Pancreas (tissue), 10 donors: ENCODE measurements at regions not wholly inside any gene's neighbourhood (a gene's known extent, or its start where the extent isn't known, plus 50 kb on each side); places are given as distances from the start of the nearest gene placed in this dataset.
A peak's percentile ranks its signal among the peaks of the same experiment; 100 is the strongest.

Experiments
- ATAC-seq, 4 donors: fragments of 200-7000 bp; cut with Tn5 transposase; one replicate each; pipeline versions ENCODE4 v1.8.0 to v1.9.1; 2020; ENCODE audit warnings: mild to moderate bottlenecking in 4 of 4, moderate library complexity in 4 of 4
- DNase-seq, 6 donors: peaks; one replicate each; pipeline ENCODE4 v3.0.0-alpha.2; 2020
- FAIRE-seq: peaks from 2 replicates; lab custom pipeline; 2012; peaks lifted over from hg19 to GRCh38; lab: Jason Lieb, UNC
- H3K27ac ChIP-seq, 4 donors: fragments of 200-600 bp; sonication (generic); 1 replicate in 3 of 4; 2 replicates in 1 of 4; pipeline versions ENCODE4 v1.5.0 to v1.8.0; 2020
- H3K27me3 ChIP-seq, 4 donors: fragments of 200-600 bp; one replicate each; pipeline ENCODE4 v1.8.0; 2021
- H3K36me3 ChIP-seq, 3 donors: fragments of 200-600 bp; sonication (generic) in 1 of 3; one replicate each; pipeline versions ENCODE4 v1.5.0 to v1.8.0; 2020 to 2021
- H3K4me1 ChIP-seq, 3 donors: fragments of 200-600 bp; one replicate each; pipeline ENCODE4 v1.8.0; 2021
- H3K4me3 ChIP-seq, 4 donors: fragments of 200-600 bp; sonication (generic) in 2 of 4; one replicate each; pipeline versions ENCODE4 v1.5.0 to v1.8.0; 2020 to 2021
- H3K9me3 ChIP-seq, 4 donors: fragments of 200-600 bp; one replicate each; pipeline ENCODE4 v1.8.0; 2021
- WGBS, 2 donors: extraction: QIAGEN DNeasy Blood & Tissue Kit; methylation state at CpG; one replicate each; pipeline ENCODE4 v1.1.7; 2013; 5-methylcytosine and 5-hydroxymethylcytosine counted together
- intact Hi-C, 3 donors: fragments of 100-400 bp; cut with DNase I; formaldehyde crosslinking; loops; one replicate each; pipeline versions ENCODE4 v1.11.1 to v1.14.2; 2022
- TF ChIP-seq, protein P1 (sequence below), 4 donors: fragments of 200-600 bp; sonication (generic) in 3 of 4; IDR thresholded peaks; one replicate each; pipeline versions ENCODE4 v1.5.0 to v1.8.0; 2021; ENCODE audit warnings: antibody characterized with exemption in 4 of 4
- donor health status: healthy with polysubstance abuse.
- donor health status: DM: no; HTN: no; CAD: no; lungs with moderate emphysema.
- donor health status: DM: no; HTN: no; CAD: no.
- donor health status: control.
- donor health status: control.
- donor health status: Bipolar disorder and iron deficiency.
- donor health status: DM: yes; HTN: yes; CAD: no.
- donor health status: DM: no; HTN: no; CAD: no.
- donor health status: DM: no; HTN: no; CAD: no.
- donor health status: DM: yes; HTN: yes; CAD: no.

GRCh38 chr10:44856696-44857095 is 54.4 kb upstream of the TMEM72 start:
- Histone ChIP-seq H3K4me3 (no peak overlapping the region), H3K36me3 (no peaks in the 10 kb centered on the region), H3K9me3 (no peaks in the 10 kb centered on the region), H3K27ac (no peak overlapping the region), H3K4me1 (no peaks in the 10 kb centered on the region), H3K27me3 (no peaks in the 10 kb centered on the region)
- intact Hi-C loops = loop anchor here in 2 of 3 donors (10.0 kb wide), 3 partner anchors 112 to 462 kb away; no protein-coding TSS in a partner anchor
- 79 to 80% methylated on average over 7 of the region's 7 CpGs for WGBS, 2 donors
- ATAC-seq (no peak), FAIRE-seq (no peak), DNase-seq (no peak)
- TF ChIP-seq, protein P1, sequence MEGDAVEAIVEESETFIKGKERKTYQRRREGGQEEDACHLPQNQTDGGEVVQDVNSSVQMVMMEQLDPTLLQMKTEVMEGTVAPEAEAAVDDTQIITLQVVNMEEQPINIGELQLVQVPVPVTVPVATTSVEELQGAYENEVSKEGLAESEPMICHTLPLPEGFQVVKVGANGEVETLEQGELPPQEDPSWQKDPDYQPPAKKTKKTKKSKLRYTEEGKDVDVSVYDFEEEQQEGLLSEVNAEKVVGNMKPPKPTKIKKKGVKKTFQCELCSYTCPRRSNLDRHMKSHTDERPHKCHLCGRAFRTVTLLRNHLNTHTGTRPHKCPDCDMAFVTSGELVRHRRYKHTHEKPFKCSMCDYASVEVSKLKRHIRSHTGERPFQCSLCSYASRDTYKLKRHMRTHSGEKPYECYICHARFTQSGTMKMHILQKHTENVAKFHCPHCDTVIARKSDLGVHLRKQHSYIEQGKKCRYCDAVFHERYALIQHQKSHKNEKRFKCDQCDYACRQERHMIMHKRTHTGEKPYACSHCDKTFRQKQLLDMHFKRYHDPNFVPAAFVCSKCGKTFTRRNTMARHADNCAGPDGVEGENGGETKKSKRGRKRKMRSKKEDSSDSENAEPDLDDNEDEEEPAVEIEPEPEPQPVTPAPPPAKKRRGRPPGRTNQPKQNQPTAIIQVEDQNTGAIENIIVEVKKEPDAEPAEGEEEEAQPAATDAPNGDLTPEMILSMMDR (IDR thresholded peaks at IDR 0.05) = no peak

- no peak overlapping the region for H3K4me3 ChIP-seq
- H3K9me3 ChIP-seq = no peaks in the 10 kb centered on the region
- intact Hi-C loops = loop anchor here in 2 of 3 donors (10.0 kb wide), 3 partner anchors 113 to 463 kb away; no protein-coding TSS in a partner anchor
- H3K4me1 ChIP-seq = no peaks in the 10 kb centered on the region
- DNase-seq (peak; percentile 38 to 86 (median 72)), FAIRE-seq (no peak), ATAC-seq (peak; percentile 71 to 91 (median 89))
- WGBS, 2 donors = 35 to 38% methylated on average over 9 of the region's 9 CpGs
- TF ChIP-seq, protein P1 (IDR thresholded peaks at IDR 0.05) = peak; percentile 96 to 99 (median 98)
- H3K27me3 ChIP-seq = no peaks in the 10 kb centered on the region
- H3K27ac ChIP-seq = no peak overlapping the region
- H3K36me3 ChIP-seq = no peaks in the 10 kb centered on the region
These were observed 53.6 kb upstream of the TMEM72 start for GRCh38 chr10:44857363-44858016.

DNA sequence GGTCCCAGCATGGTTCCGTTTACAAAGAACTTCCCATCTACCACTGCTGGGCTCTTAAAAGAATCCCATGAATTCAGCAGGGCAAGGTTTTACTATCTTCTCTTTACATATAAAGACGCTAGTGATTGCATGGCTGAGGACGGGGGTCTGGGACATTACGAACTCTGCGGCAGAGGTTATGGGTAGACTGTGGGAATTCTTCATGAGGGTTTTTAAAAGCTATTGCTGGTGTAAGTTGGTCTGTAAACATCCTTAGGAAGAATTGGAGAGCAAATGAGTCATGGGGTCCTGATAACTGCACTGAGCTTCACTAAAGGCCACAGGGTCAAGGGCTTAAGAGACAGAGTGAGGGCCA is 53.1 kb upstream of the TMEM72 start:
- Histone ChIP-seq H3K9me3 (no peaks in the 10 kb centered on the region), H3K4me3 (no peak overlapping the region), H3K27me3 (no peaks in the 10 kb centered on the region), H3K4me1 (no peaks in the 10 kb centered on the region), H3K27ac (no peak overlapping the region), H3K36me3 (no peaks in the 10 kb centered on the region)
- FAIRE-seq (no peak), ATAC-seq (no peak), DNase-seq (no peak)
- 71 to 75% methylated on average over 5 of the region's 5 CpGs for WGBS, 2 donors
- TF ChIP-seq, protein P1 (IDR thresholded peaks at IDR 0.05) = no peak
- intact Hi-C loops = loop anchor here in 2 of 3 donors (10.0 kb wide), 3 partner anchors 113 to 463 kb away; no protein-coding TSS in a partner anchor

GRCh38 chr10:44858988-44859387 is 52.1 kb upstream of the TMEM72 start:
- no peaks in the 10 kb centered on the region for H3K27me3 ChIP-seq
- H3K4me1 ChIP-seq = no peaks in the 10 kb centered on the region
- FAIRE-seq (no peak), ATAC-seq (no peak), DNase-seq (no peak)
- no peak overlapping the region for H3K4me3 ChIP-seq
- no peaks in the 10 kb centered on the region for H3K9me3 ChIP-seq
- H3K36me3 ChIP-seq = no peaks in the 10 kb centered on the region
- no peak overlapping the region for H3K27ac ChIP-seq
- TF ChIP-seq, protein P1 (IDR thresholded peaks at IDR 0.05) = no peak
- intact Hi-C loops = loop anchor here in 2 of 3 donors (10.0 kb wide), 3 partner anchors 114 to 464 kb away; no protein-coding TSS in a partner anchor
